Loucy (cell line): ENCODE measurements at regions not wholly inside any gene's neighbourhood (a gene's known extent, or its start where the extent isn't known, plus 50 kb on each side); places are given as distances from the start of the nearest gene placed in this dataset.

Experiments used
- CTCF ChIP-seq: fragments of 200-600 bp; sonication (generic); conservative IDR thresholded peaks from 2 replicates; pipeline ENCODE4 v1.5.1; 2014; ENCODE audit warnings: mild to moderate bottlenecking, antibody characterized with exemption, low read length
- EZH2phosphoT487 ChIP-seq: fragments of 200-600 bp; IDR thresholded peaks from 2 replicates; pipeline ENCODE4 v1.6.1; 2018; ENCODE audit warnings: antibody characterized with exemption, mild to moderate bottlenecking, moderate library complexity, borderline replicate concordance

GRCh38 chr3:74891312-74891711 lies 276.9 kb upstream of the CNTN3 start:
- TF ChIP-seq CTCF (no peak), EZH2phosphoT487 (no peak)
